ENCODE measurements at regions not wholly inside any gene's neighbourhood (a gene's known extent, or its start where the extent isn't known, plus 50 kb on each side); places are given as distances from the start of the nearest gene placed in this dataset.
"Not testable (repeated sequence)": the region's sequence is repeated elsewhere in the genome, so short reads cannot be mapped to it uniquely, and the experiment has no call there.

- Histone ChIP-seq H4K20me1 (ENCODE audit: insufficient read depth) (no peaks in the 10 kb centered on the region), H3K4me2 (no peak overlapping the region), H3K79me2 (ENCODE audit: insufficient read depth, low read depth) (no peaks in the 10 kb centered on the region), H2AFZ (ENCODE audit: low read depth) (no peak overlapping the region), H3K27me3 (ENCODE audit: insufficient read depth, low read depth) (no peaks in the 10 kb centered on the region), H3K4me3 (IDR thresholded peaks at IDR 0.05; ENCODE audit: insufficient read depth, low read depth, low read length) (no peak overlapping the region), H3K4me1 (ENCODE audit: low read depth, poor library complexity, severe bottlenecking) (no peaks in the 10 kb centered on the region), H3K27ac (no peak overlapping the region), H3K36me3 (ENCODE audit: insufficient read depth) (no peaks in the 10 kb centered on the region), H3K9ac (no peak overlapping the region)
- no peak for TF ChIP-seq CTCF (conservative IDR thresholded peaks at IDR 0.05; ENCODE audit: low read depth, low read length)
These were observed 171.2 kb downstream of the C11orf91 start for GRCh38 chr11:33529461-33529860.

- not testable (repeated sequence) for H3K9ac ChIP-seq; H3K79me2 ChIP-seq (ENCODE audit: insufficient read depth, low read depth); H3K4me3 ChIP-seq (IDR thresholded peaks at IDR 0.05; ENCODE audit: insufficient read depth, low read depth, low read length); H3K27ac ChIP-seq; H3K27me3 ChIP-seq (ENCODE audit: insufficient read depth, low read depth); H3K4me1 ChIP-seq (ENCODE audit: low read depth, poor library complexity, severe bottlenecking); H3K4me2 ChIP-seq; H2AFZ ChIP-seq (ENCODE audit: low read depth); H3K36me3 ChIP-seq (ENCODE audit: insufficient read depth); H4K20me1 ChIP-seq (ENCODE audit: insufficient read depth)
These were observed 172.9 kb downstream of the C11orf91 start for GRCh38 chr11:33527738-33528137.

GRCh38 chr11:33525789-33526188, 174.8 kb downstream of the C11orf91 start:
- Histone ChIP-seq H3K27ac (no peak overlapping the region), H3K4me1 (ENCODE audit: low read depth, poor library complexity, severe bottlenecking) (no peaks in the 10 kb centered on the region), H3K9ac (no peak overlapping the region), H3K27me3 (ENCODE audit: insufficient read depth, low read depth) (no peaks in the 10 kb centered on the region), H4K20me1 (ENCODE audit: insufficient read depth) (no peaks in the 10 kb centered on the region), H3K4me3 (IDR thresholded peaks at IDR 0.05; ENCODE audit: insufficient read depth, low read depth, low read length) (no peak overlapping the region), H3K79me2 (ENCODE audit: insufficient read depth, low read depth) (no peaks in the 10 kb centered on the region), H3K36me3 (ENCODE audit: insufficient read depth) (no peaks in the 10 kb centered on the region), H3K4me2 (no peak overlapping the region), H2AFZ (ENCODE audit: low read depth) (no peak overlapping the region)
- no peak for TF ChIP-seq CTCF (conservative IDR thresholded peaks at IDR 0.05; ENCODE audit: low read depth, low read length)

- no peak for TF ChIP-seq CTCF (conservative IDR thresholded peaks at IDR 0.05; ENCODE audit: low read depth, low read length)
- no peak overlapping the region for H2AFZ ChIP-seq (ENCODE audit: low read depth)
These were observed 179.2 kb downstream of the C11orf91 start for GRCh38 chr11:33521384-33521783.

GRCh38 chr11:33520112-33520511, 180.5 kb downstream of the C11orf91 start:
- no peaks in the 10 kb centered on the region for H3K36me3 ChIP-seq (ENCODE audit: insufficient read depth)
- H4K20me1 ChIP-seq (ENCODE audit: insufficient read depth), result no peaks in the 10 kb centered on the region
- H3K27me3 ChIP-seq (ENCODE audit: insufficient read depth, low read depth), result no peaks in the 10 kb centered on the region
- H2AFZ ChIP-seq (ENCODE audit: low read depth), result no peak overlapping the region
- no peaks in the 10 kb centered on the region for H3K79me2 ChIP-seq (ENCODE audit: insufficient read depth, low read depth)
- no peak for TF ChIP-seq CTCF (conservative IDR thresholded peaks at IDR 0.05; ENCODE audit: low read depth, low read length)
- no peak overlapping the region for H3K27ac ChIP-seq
- no peak overlapping the region for H3K9ac ChIP-seq
- no peak overlapping the region for H3K4me3 ChIP-seq (IDR thresholded peaks at IDR 0.05; ENCODE audit: insufficient read depth, low read depth, low read length)
- H3K4me1 ChIP-seq (ENCODE audit: low read depth, poor library complexity, severe bottlenecking), result no peaks in the 10 kb centered on the region
- H3K4me2 ChIP-seq, result no peak overlapping the region

More at GRCh38 chr11:33521384-33521783, 179.2 kb downstream of the C11orf91 start:
- Histone ChIP-seq H3K4me1 (ENCODE audit: low read depth, poor library complexity, severe bottlenecking) (no peaks in the 10 kb centered on the region), H3K79me2 (ENCODE audit: insufficient read depth, low read depth) (no peaks in the 10 kb centered on the region), H3K9ac (no peak overlapping the region), H3K4me3 (IDR thresholded peaks at IDR 0.05; ENCODE audit: insufficient read depth, low read depth, low read length) (no peak overlapping the region), H3K36me3 (ENCODE audit: insufficient read depth) (no peaks in the 10 kb centered on the region), H3K27ac (no peak overlapping the region), H4K20me1 (ENCODE audit: insufficient read depth) (no peaks in the 10 kb centered on the region), H3K27me3 (ENCODE audit: insufficient read depth, low read depth) (no peaks in the 10 kb centered on the region), H3K4me2 (no peak overlapping the region)
